ENCODE measurements at regions not wholly inside any gene's neighbourhood (a gene's known extent, or its start where the extent isn't known, plus 50 kb on each side); places are given as distances from the start of the nearest gene placed in this dataset.

DNA sequence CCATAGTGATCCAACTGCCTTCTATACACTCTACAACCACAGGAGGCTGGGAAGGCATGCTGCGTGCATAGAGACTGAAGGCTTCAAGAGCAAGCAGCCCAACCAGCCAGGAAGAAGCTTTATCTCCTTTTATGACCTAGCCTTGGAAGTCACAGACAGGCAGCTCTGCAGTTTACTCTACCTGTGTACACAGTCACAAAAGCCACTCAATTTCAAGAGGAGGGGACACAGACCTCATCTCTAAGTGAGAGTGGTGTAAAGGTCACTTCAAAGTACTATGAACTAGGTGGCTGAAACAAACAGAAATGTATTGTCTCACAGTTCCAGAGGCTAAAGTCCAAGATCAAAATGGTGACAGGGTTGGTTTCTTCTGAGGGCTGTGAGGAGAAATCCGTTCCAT lies 69.6 kb upstream of the GJB5 start:
- in situ Hi-C loops (cut with HindIII; ENCODE audit: low sequenced_read_pairs): no loop called here

DNA sequence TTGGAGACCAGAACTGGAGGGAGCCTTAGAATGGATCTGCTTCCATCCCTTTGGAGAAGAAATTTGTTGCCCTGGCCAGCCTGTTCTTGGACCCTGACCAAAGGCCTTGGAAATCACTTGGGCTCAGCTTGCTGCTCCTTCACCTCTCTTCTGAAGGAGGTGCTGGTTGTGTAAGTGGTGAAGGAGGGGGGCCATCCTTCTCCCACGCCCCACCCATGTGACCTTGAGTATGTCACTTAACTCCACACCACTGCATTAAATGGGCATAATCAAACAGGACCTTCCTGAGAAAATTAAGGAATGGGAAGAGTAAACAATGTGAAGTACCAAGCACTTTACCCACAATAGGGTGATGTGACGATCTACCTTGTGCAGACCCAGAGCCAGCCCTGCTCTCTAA lies 68.3 kb upstream of the GJB5 start:
- in situ Hi-C loops (cut with HindIII; ENCODE audit: low sequenced_read_pairs): no loop called here
- TF ChIP-seq, protein P1, sequence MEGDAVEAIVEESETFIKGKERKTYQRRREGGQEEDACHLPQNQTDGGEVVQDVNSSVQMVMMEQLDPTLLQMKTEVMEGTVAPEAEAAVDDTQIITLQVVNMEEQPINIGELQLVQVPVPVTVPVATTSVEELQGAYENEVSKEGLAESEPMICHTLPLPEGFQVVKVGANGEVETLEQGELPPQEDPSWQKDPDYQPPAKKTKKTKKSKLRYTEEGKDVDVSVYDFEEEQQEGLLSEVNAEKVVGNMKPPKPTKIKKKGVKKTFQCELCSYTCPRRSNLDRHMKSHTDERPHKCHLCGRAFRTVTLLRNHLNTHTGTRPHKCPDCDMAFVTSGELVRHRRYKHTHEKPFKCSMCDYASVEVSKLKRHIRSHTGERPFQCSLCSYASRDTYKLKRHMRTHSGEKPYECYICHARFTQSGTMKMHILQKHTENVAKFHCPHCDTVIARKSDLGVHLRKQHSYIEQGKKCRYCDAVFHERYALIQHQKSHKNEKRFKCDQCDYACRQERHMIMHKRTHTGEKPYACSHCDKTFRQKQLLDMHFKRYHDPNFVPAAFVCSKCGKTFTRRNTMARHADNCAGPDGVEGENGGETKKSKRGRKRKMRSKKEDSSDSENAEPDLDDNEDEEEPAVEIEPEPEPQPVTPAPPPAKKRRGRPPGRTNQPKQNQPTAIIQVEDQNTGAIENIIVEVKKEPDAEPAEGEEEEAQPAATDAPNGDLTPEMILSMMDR (IDR thresholded peaks at IDR 0.05; ENCODE audit: low read depth, low read length, missing control alignments): no peak
- no peak for DNase-seq (ENCODE audit: low read depth)
- no peak overlapping the region for H3K4me3 ChIP-seq (ENCODE audit: low read depth, low read length)

More for the DNA sequence above, 69.6 kb upstream of the GJB5 start:
- DNase-seq (ENCODE audit: low read depth): no peak
- H3K4me3 ChIP-seq (ENCODE audit: low read depth, low read length): no peak overlapping the region
- TF ChIP-seq, protein P1 (IDR thresholded peaks at IDR 0.05; ENCODE audit: low read depth, low read length, missing control alignments): no peak

DNA sequence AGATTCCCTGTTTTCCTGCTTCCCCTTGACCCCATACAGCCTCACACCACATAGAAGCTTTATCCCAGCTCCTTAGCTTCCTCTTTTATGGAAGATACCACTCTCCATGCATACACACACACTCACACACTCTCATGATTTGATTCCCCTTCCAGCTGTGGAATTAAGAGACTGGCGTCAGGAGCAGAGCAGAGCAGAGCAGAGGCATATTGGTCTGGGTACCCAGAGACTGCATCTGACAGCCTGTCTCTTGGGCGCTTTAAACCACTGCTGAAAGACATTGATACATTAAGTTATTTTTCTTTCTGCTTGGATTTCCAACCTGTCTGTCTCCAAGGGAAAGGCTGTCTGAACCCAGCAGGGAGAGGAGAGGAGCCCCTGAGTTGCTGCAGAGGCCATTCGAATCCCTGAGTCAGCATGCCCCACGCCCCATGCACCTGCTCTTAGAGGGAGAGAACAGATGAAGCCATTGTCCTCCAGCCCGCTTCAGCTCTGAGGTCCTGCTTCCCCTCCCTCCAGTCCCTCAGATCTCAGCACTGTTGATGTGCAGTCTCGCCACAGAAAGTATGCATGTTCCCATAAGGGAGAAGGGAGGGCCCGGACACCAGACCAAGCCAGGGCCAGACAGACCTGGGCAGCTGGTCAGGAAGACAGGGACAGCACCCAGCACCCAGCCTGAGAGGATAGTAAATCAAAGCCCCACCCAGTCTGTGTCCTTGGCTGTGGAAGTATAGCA lies 66.7 kb upstream of the GJB5 start:
- no peak overlapping the region for H3K4me3 ChIP-seq (ENCODE audit: low read depth, low read length)
- in situ Hi-C loops (cut with HindIII; ENCODE audit: low sequenced_read_pairs): no loop called here
- no peak for DNase-seq (ENCODE audit: low read depth)
- TF ChIP-seq, protein P1 (IDR thresholded peaks at IDR 0.05; ENCODE audit: low read depth, low read length, missing control alignments): no peak

DNA sequence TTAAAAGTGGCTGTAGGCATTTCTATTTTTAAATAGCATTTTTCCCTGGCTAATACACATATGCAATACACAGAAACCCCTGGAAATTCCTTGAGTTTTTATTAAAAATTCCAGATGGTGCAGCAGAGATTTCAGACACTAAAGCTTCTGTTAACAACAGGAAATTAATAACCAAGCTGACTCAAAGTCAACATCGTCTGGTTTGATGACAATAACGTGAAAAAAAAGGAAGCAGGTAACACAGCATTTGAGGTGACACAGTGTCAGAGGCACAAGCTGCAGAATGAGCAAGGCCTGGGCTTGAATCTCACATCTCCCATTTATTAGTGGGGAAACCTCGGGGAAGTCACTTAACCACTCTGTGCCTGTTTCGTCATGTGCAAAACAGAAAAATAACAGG lies 64.6 kb upstream of the GJB5 start:
- TF ChIP-seq, protein P1 (IDR thresholded peaks at IDR 0.05; ENCODE audit: low read depth, low read length, missing control alignments): no peak
- DNase-seq (ENCODE audit: low read depth): no peak
- in situ Hi-C loops (cut with HindIII; ENCODE audit: low sequenced_read_pairs): no loop called here
- H3K4me3 ChIP-seq (ENCODE audit: low read depth, low read length): no peak overlapping the region

DNA sequence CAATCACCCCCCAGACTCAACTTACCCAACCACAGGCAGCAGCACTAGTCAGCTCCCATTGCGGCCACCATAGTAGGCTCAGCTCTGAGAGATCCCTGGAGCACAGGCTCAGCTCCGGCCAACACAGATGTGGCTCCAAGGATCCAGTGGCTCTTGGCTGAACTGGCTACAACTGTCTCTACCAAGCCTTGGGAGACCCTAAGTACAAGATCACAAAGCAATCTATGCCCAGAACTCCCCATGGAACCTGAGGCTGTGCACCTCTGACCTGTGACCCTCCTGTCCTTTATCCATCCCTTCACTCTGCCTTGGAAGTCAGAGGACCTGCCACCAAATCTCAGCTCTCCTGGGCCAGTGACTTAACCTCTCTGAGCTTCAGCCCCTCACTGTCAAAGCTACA lies 61.8 kb upstream of the GJB5 start:
- no peak overlapping the region for H3K4me3 ChIP-seq (ENCODE audit: low read depth, low read length)
- TF ChIP-seq, protein P1 (IDR thresholded peaks at IDR 0.05; ENCODE audit: low read depth, low read length, missing control alignments): no peak
- DNase-seq (ENCODE audit: low read depth): no peak
- in situ Hi-C loops (cut with HindIII; ENCODE audit: low sequenced_read_pairs): no loop called here

DNA sequence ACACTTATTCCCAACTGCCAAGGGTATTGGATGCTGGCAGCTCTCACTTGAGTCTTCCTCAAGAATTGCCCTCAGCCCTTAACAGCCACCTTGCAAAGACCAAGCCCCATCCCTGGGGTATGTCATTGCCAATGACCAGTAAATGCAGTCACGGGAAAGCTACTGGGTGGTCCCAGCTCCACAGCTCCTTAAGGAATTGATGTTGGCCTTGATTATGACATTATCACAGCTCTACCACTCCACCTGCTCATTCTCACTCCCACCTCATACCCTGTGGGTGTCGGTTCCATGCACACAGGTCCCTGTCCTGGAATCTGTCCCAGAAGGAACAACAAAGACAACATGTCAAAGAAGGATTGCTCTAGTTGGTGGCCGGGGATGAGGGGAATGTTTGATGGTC lies 60.5 kb upstream of the GJB5 start:
- DNase-seq (ENCODE audit: low read depth): no peak
- TF ChIP-seq, protein P1 (IDR thresholded peaks at IDR 0.05; ENCODE audit: low read depth, low read length, missing control alignments): no peak
- no peak overlapping the region for H3K4me3 ChIP-seq (ENCODE audit: low read depth, low read length)
- in situ Hi-C loops (cut with HindIII; ENCODE audit: low sequenced_read_pairs): no loop called here
